SK-N-SH (cell line): ENCODE measurements at regions not wholly inside any gene's neighbourhood (a gene's known extent, or its start where the extent isn't known, plus 50 kb on each side); places are given as distances from the start of the nearest gene placed in this dataset.
"Not testable (repeated sequence)": the region's sequence is repeated elsewhere in the genome, so short reads cannot be mapped to it uniquely, and the experiment has no call there.

Experiments
- CTCF ChIA-PET: fragments of 300-600, 350-600 bp; formaldehyde crosslinking; extraction: SDS; loops from one replicate; lab custom pipeline; 2021; lab: Yijun Ruan, JAX
- POLR2A ChIA-PET: fragments of 350-600 bp; sonication (Branson Sonifier 250); formaldehyde crosslinking; extraction: SDS; loops from one replicate; lab custom pipeline; 2020; ENCODE audit warnings: antibody characterized with exemption, inconsistent platforms; lab: Yijun Ruan, JAX
- DNase-seq: peaks from one replicate; pipeline ENCODE4 v3.0.0; 2012
- H2AFZ ChIP-seq: fragments of 200-600 bp; sonication (generic); 2 replicates; pipeline ENCODE4 v1.8.1; 2016; ENCODE audit warnings: antibody characterized with exemption, mild to moderate bottlenecking, low read depth
- H3F3A ChIP-seq: fragments of 200-600 bp; sonication (generic); replicated peaks from 2 replicates; pipeline ENCODE3; 2016; ENCODE audit warnings: antibody characterized with exemption, mild to moderate bottlenecking; ENCODE audit not compliant: insufficient read depth
- H3K27ac ChIP-seq, 2 experiments: fragments of 200-500 bp in 1 of 2; fragments of 200-600 bp in 1 of 2; sonication (Bioruptor generic) in 1 of 2; sonication (generic), shearing (Covaris generic) in 1 of 2; 2 replicates each; pipeline versions ENCODE4 v1.5.1 to v1.6.1; 2014 to 2016; ENCODE audit warnings: low read depth in 2 of 2, inconsistent platforms in 1 of 2, low read length in 1 of 2, mild to moderate bottlenecking in 1 of 2, mixed read lengths in 1 of 2
- H3K27me3 ChIP-seq: fragments of 200-600 bp; sonication (generic), shearing (Covaris generic); 2 replicates; pipeline ENCODE4 v1.6.1; 2016; ENCODE audit warnings: mixed run types; ENCODE audit not compliant: insufficient read depth
- H3K36me3 ChIP-seq, 2 experiments: fragments of 200-500 bp in 1 of 2; fragments of 200-600 bp in 1 of 2; sonication (Bioruptor generic) in 1 of 2; sonication (generic) in 1 of 2; replicated peaks in 1 of 2; 2 replicates each; pipeline versions ENCODE3 to v1.5.1; 2014 to 2016; ENCODE audit warnings: low read length in 1 of 2, mild to moderate bottlenecking in 1 of 2; ENCODE audit not compliant: insufficient read depth in 2 of 2, control insufficient read depth in 1 of 2
- H3K4me1 ChIP-seq, 2 experiments: fragments of 200-500 bp in 1 of 2; fragments of 200-600 bp in 1 of 2; sonication (Bioruptor generic) in 1 of 2; sonication (generic), shearing (Covaris generic) in 1 of 2; 2 replicates each; pipeline versions ENCODE4 v1.5.1 to v1.6.1; 2014 to 2016; ENCODE audit warnings: low read depth in 1 of 2, low read length in 1 of 2, mixed run types in 1 of 2; ENCODE audit not compliant: insufficient read depth in 2 of 2, control insufficient read depth in 1 of 2
- H3K4me2 ChIP-seq: fragments of 200-600 bp; sonication (generic), shearing (Covaris generic); 2 replicates; pipeline ENCODE4 v1.6.1; 2017; ENCODE audit warnings: mixed run types
- H3K4me3 ChIP-seq, 2 experiments: fragments of 200-500 bp in 1 of 2; fragments of 200-600 bp in 1 of 2; sonication (Bioruptor generic) in 1 of 2; sonication (generic), shearing (Covaris generic) in 1 of 2; 2 replicates each; pipeline versions ENCODE4 v1.5.1 to v1.8.1; 2014 to 2016; ENCODE audit warnings: low read depth in 2 of 2, inconsistent platforms in 1 of 2, low read length in 1 of 2, mild to moderate bottlenecking in 1 of 2, mixed read lengths in 1 of 2, moderate library complexity in 1 of 2
- H3K79me2 ChIP-seq: fragments of 200-600 bp; sonication (generic); 2 replicates; pipeline ENCODE4 v1.8.1; 2017; ENCODE audit warnings: mild to moderate bottlenecking; ENCODE audit not compliant: insufficient read depth
- H3K9ac ChIP-seq: fragments of 200-600 bp; sonication (generic); 2 replicates; pipeline ENCODE4 v1.6.1; 2017; ENCODE audit warnings: mixed run types
- H3K9me2 ChIP-seq: fragments of 200-600 bp; sonication (generic); 2 replicates; pipeline ENCODE4 v1.6.1; 2017; ENCODE audit warnings: mixed run types
- H3K9me3 ChIP-seq: fragments of 200-600 bp; sonication (generic); 2 replicates; pipeline ENCODE4 v1.6.1; 2017; ENCODE audit warnings: mixed run types, mild to moderate bottlenecking, moderate library complexity
- H4K20me1 ChIP-seq: fragments of 200-600 bp; sonication (generic); 2 replicates; pipeline ENCODE4 v1.6.1; 2017; ENCODE audit warnings: mild to moderate bottlenecking, mixed run types; ENCODE audit not compliant: insufficient read depth
- ELF1 ChIP-seq: IDR thresholded peaks from 2 replicates; pipeline ENCODE4 v1.4.0; 2012
- FOSL2 ChIP-seq: IDR thresholded peaks from 2 replicates; pipeline ENCODE4 v1.4.0; 2012; ENCODE audit warnings: low read depth, mild to moderate bottlenecking, moderate library complexity, borderline replicate concordance
- FOXJ3 ChIP-seq: sonication (generic); formaldehyde crosslinking; IDR thresholded peaks from 2 replicates; pipeline ENCODE4 v1.5.1; 2020; ENCODE audit warnings: mild to moderate bottlenecking, missing genetic modification reagents
- FOXM1 ChIP-seq: IDR thresholded peaks from 2 replicates; pipeline ENCODE4 v1.4.0; 2012; ENCODE audit warnings: low read depth, mild to moderate bottlenecking
- JUND ChIP-seq: IDR thresholded peaks from 2 replicates; pipeline ENCODE4 v1.4.0; 2012
- MEF2A ChIP-seq: IDR thresholded peaks from 2 replicates; pipeline ENCODE4 v1.4.0; 2012; ENCODE audit warnings: low read depth, borderline replicate concordance
- NFIC ChIP-seq: IDR thresholded peaks from 2 replicates; pipeline ENCODE4 v1.4.0; 2012; ENCODE audit warnings: borderline replicate concordance
- NRF1 ChIP-seq: IDR thresholded peaks from 2 replicates; pipeline ENCODE4 v1.6.1; 2012; ENCODE audit warnings: low read depth, mild to moderate bottlenecking, low read length
- POLR2AphosphoS5 ChIP-seq: IDR thresholded peaks from 2 replicates; pipeline ENCODE4 v1.6.1; 2012; ENCODE audit warnings: low read depth, low read length
- RCOR1 ChIP-seq: fragments of 150-350 bp; IDR thresholded peaks from 2 replicates; pipeline ENCODE4 v1.6.1; 2017; ENCODE audit warnings: antibody characterized with exemption, low read length
- RFX5 ChIP-seq: IDR thresholded peaks from 2 replicates; pipeline ENCODE4 v1.6.1; 2012; ENCODE audit warnings: mild to moderate bottlenecking, improper control_type of control experiment, low read length
- RXRA ChIP-seq: IDR thresholded peaks from 2 replicates; pipeline ENCODE4 v1.4.0; 2012; ENCODE audit warnings: low read depth, mild to moderate bottlenecking, borderline replicate concordance
- SMC3 ChIP-seq: IDR thresholded peaks from 2 replicates; pipeline ENCODE4 v1.6.1; 2012; ENCODE audit warnings: low read depth, low read length, improper control_type of control experiment
- TCF12 ChIP-seq: IDR thresholded peaks from 2 replicates; pipeline ENCODE4 v1.4.0; 2012
- ZBTB33 ChIP-seq: IDR thresholded peaks from 2 replicates; pipeline ENCODE4 v1.4.0; 2012; ENCODE audit warnings: low read depth, borderline replicate concordance
- WGBS: methylation state at CpG from one replicate; pipeline ENCODE4 v1.1.6; 2017; ENCODE audit warnings: low lambda C conversion rate; 5-methylcytosine and 5-hydroxymethylcytosine counted together
- TF ChIP-seq, protein P1 (sequence below): fragments of 150-350 bp; IDR thresholded peaks from 2 replicates; pipeline ENCODE4 v1.6.1; 2017; ENCODE audit warnings: antibody characterized with exemption, low read length, low read depth, borderline replicate concordance
- TF ChIP-seq, protein P2 (sequence below): IDR thresholded peaks from 2 replicates; pipeline ENCODE4 v1.4.0; 2012; ENCODE audit warnings: low read depth, borderline replicate concordance

GRCh38 chr2:21895200-21895599 is 771.4 kb downstream of the TDRD15 start:
- no peaks in the 10 kb centered on the region for H3K9me2 ChIP-seq
- no peaks in the 10 kb centered on the region for H3K36me3 ChIP-seq
- POLR2A ChIA-PET = no interaction called here
- no peak overlapping the region for H3K9ac ChIP-seq
- no peaks in the 10 kb centered on the region for H3K27me3 ChIP-seq
- H3K4me3 ChIP-seq = no peak overlapping the region
- H3K4me2 ChIP-seq = no peak overlapping the region
- TF ChIP-seq FOSL2 (no peak), MEF2A (no peak), TCF12 (no peak), POLR2AphosphoS5 (no peak), FOXM1 (no peak), FOXJ3 (CRISPR knock-in tag) (no peak), RCOR1 (no peak), ELF1 (no peak), RFX5 (no peak), RXRA (no peak), SMC3 (no peak), NFIC (no peak), NRF1 (no peak), JUND (no peak), ZBTB33 (no peak)
- TF ChIP-seq, protein P1, sequence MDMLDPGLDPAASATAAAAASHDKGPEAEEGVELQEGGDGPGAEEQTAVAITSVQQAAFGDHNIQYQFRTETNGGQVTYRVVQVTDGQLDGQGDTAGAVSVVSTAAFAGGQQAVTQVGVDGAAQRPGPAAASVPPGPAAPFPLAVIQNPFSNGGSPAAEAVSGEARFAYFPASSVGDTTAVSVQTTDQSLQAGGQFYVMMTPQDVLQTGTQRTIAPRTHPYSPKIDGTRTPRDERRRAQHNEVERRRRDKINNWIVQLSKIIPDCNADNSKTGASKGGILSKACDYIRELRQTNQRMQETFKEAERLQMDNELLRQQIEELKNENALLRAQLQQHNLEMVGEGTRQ = no peak
- TF ChIP-seq, protein P2, sequence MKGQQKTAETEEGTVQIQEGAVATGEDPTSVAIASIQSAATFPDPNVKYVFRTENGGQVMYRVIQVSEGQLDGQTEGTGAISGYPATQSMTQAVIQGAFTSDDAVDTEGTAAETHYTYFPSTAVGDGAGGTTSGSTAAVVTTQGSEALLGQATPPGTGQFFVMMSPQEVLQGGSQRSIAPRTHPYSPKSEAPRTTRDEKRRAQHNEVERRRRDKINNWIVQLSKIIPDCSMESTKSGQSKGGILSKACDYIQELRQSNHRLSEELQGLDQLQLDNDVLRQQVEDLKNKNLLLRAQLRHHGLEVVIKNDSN = no peak
- CTCF ChIA-PET = no interaction called here
- H3F3A ChIP-seq = no peaks in the 10 kb centered on the region
- no peak overlapping the region for H3K27ac ChIP-seq
- H2AFZ ChIP-seq = no peak overlapping the region
- peaks cover 6% of the 10 kb centered on the region; the same call in 1 of the 2 replicates for H3K9me3 ChIP-seq
- H3K79me2 ChIP-seq = no peaks in the 10 kb centered on the region
- no peaks in the 10 kb centered on the region for H4K20me1 ChIP-seq
- WGBS = 24% methylated on average over 5 of the region's 5 CpGs
- no peaks in the 10 kb centered on the region for H3K4me1 ChIP-seq
- no peak for DNase-seq

GRCh38 chr2:21908712-21909380 is 785.1 kb downstream of the TDRD15 start:
- CTCF ChIA-PET, H3K4me3 ChIP-seq, H3K9me3 ChIP-seq, H3K27ac ChIP-seq, H4K20me1 ChIP-seq, H3K9ac ChIP-seq, H3K27me3 ChIP-seq, H3K9me2 ChIP-seq, POLR2A ChIA-PET, H3K79me2 ChIP-seq, H3K36me3 ChIP-seq, H3K4me2 ChIP-seq, H3F3A ChIP-seq, H2AFZ ChIP-seq, H3K4me1 ChIP-seq, DNase-seq: not testable (repeated sequence)
- WGBS = 70% methylated on average over 26 of the region's 26 CpGs
